ENCODE measurements at regions not wholly inside any gene's neighbourhood (a gene's known extent, or its start where the extent isn't known, plus 50 kb on each side); places are given as distances from the start of the nearest gene placed in this dataset.
A peak's percentile ranks its signal among the peaks of the same experiment; 100 is the strongest.

GRCh38 chrX:118167361-118167760 lies 50.8 kb upstream of the KLHL13 start:
- no peak for DNase-seq

- DNase-seq, result no peak
Observed at GRCh38 chrX:118171356-118171755, 54.7 kb upstream of the KLHL13 start.

GRCh38 chrX:118174516-118175098 lies 58.0 kb upstream of the KLHL13 start:
- no peak for DNase-seq

- no peak for DNase-seq
Observed at GRCh38 chrX:118177708-118178107, 61.1 kb upstream of the KLHL13 start.

- DNase-seq, result no peak
Observed at GRCh38 chrX:118178450-118178849, 61.8 kb upstream of the KLHL13 start.

GRCh38 chrX:118179161-118179560 lies 62.6 kb upstream of the KLHL13 start:
- DNase-seq, result no peak

GRCh38 chrX:118179718-118180117 lies 63.1 kb upstream of the KLHL13 start:
- DNase-seq, result no peak

GRCh38 chrX:118181030-118181429 lies 64.4 kb upstream of the KLHL13 start:
- no peak for DNase-seq

- DNase-seq, result no peak
Observed at GRCh38 chrX:118182025-118182424, 65.4 kb upstream of the KLHL13 start.

GRCh38 chrX:118182681-118183080 lies 66.1 kb upstream of the KLHL13 start:
- no peak for DNase-seq

- DNase-seq, result no peak
Observed at GRCh38 chrX:118183606-118184005, 67.0 kb upstream of the KLHL13 start.

GRCh38 chrX:118187100-118187499 lies 70.5 kb upstream of the KLHL13 start:
- no peak for DNase-seq

- peak; percentile 53 for DNase-seq
Observed at GRCh38 chrX:118189000-118189399, 72.4 kb upstream of the KLHL13 start.

GRCh38 chrX:118189628-118190027 lies 73.0 kb upstream of the KLHL13 start:
- DNase-seq, result peak; percentile 76

GRCh38 chrX:118197730-118198129 lies 81.1 kb upstream of the KLHL13 start:
- no peak for DNase-seq

GRCh38 chrX:118198577-118198976 lies 82.0 kb upstream of the KLHL13 start:
- DNase-seq, result no peak

GRCh38 chrX:118199997-118200396 lies 83.4 kb upstream of the KLHL13 start:
- DNase-seq, result no peak

GRCh38 chrX:118205421-118206395 lies 89.1 kb upstream of the KLHL13 start:
- DNase-seq, result peak; percentile 23

GRCh38 chrX:118207831-118208453 lies 91.3 kb upstream of the KLHL13 start:
- DNase-seq, result peak; percentile 91

GRCh38 chrX:118208481-118208880 lies 91.9 kb upstream of the KLHL13 start:
- peak; percentile 53 for DNase-seq

- no peak for DNase-seq
Observed at GRCh38 chrX:118211891-118212816, 95.5 kb upstream of the KLHL13 start.

GRCh38 chrX:118212817-118213183 lies 96.2 kb upstream of the KLHL13 start:
- no peak for DNase-seq

- no peak for DNase-seq
Observed at GRCh38 chrX:118215346-118215745, 98.7 kb upstream of the KLHL13 start.
